Caki2 (cell line): ENCODE measurements at regions not wholly inside any gene's neighbourhood (a gene's known extent, or its start where the extent isn't known, plus 50 kb on each side); places are given as distances from the start of the nearest gene placed in this dataset.
"Not testable (repeated sequence)": the region's sequence is repeated elsewhere in the genome, so short reads cannot be mapped to it uniquely, and the experiment has no call there.

ENCODE experiments used
- DNase-seq: peaks from one replicate; pipeline ENCODE4 v3.0.0-alpha.2; 2015; ENCODE audit warnings: low read depth
- in situ Hi-C: cut with HindIII; loops from 2 replicates; pipeline ENCODE4 v1.10.0; 2016; ENCODE audit warnings: low sequenced_read_pairs, low pct_unique_long_range_greater_than_20kb, mixed read lengths

- no peak for DNase-seq
- in situ Hi-C loops, result no loop called here
These were observed 199.0 kb upstream of the FBXL4 start for GRCh38 chr6:99146711-99147110.

GRCh38 chr6:99145738-99146137 is 198.0 kb upstream of the FBXL4 start:
- DNase-seq, result no peak
- in situ Hi-C loops, result no loop called here

- no peak for DNase-seq
- in situ Hi-C loops, result no loop called here
These were observed 195.5 kb upstream of the FBXL4 start for GRCh38 chr6:99143108-99143861.

- in situ Hi-C loops, DNase-seq: not testable (repeated sequence)
These were observed 194.2 kb upstream of the FBXL4 start for GRCh38 chr6:99141906-99142305.

- in situ Hi-C loops, result no loop called here
- no peak for DNase-seq
These were observed 190.7 kb upstream of the FBXL4 start for GRCh38 chr6:99138445-99138844.

GRCh38 chr6:99137314-99137713 is 189.6 kb upstream of the FBXL4 start:
- in situ Hi-C loops, result no loop called here
- no peak for DNase-seq

GRCh38 chr6:99136488-99136887 is 188.7 kb upstream of the FBXL4 start:
- in situ Hi-C loops, result no loop called here
- DNase-seq, result no peak

- in situ Hi-C loops, result no loop called here
- DNase-seq, result no peak
These were observed 184.4 kb upstream of the FBXL4 start for GRCh38 chr6:99132026-99132635.

GRCh38 chr6:99130897-99131873 is 183.4 kb upstream of the FBXL4 start:
- no peak for DNase-seq
- in situ Hi-C loops, result no loop called here

GRCh38 chr6:99129835-99130234 is 182.1 kb upstream of the FBXL4 start:
- in situ Hi-C loops, result no loop called here
- no peak for DNase-seq

- DNase-seq, result no peak
- in situ Hi-C loops, result no loop called here
These were observed 174.0 kb upstream of the FBXL4 start for GRCh38 chr6:99121748-99122147.

GRCh38 chr6:99120641-99121040 is 172.9 kb upstream of the FBXL4 start:
- DNase-seq, result no peak
- in situ Hi-C loops, result no loop called here

- in situ Hi-C loops, result no loop called here
- peak; percentile 61 for DNase-seq
These were observed 171.6 kb upstream of the FBXL4 start for GRCh38 chr6:99119109-99120031.

- DNase-seq, result no peak
- in situ Hi-C loops, result no loop called here
These were observed 167.1 kb upstream of the FBXL4 start for GRCh38 chr6:99114769-99115406.

- DNase-seq, result no peak
- in situ Hi-C loops, result no loop called here
These were observed 163.8 kb upstream of the FBXL4 start for GRCh38 chr6:99111590-99111989.

- in situ Hi-C loops, result no loop called here
- DNase-seq, result no peak
These were observed 162.3 kb upstream of the FBXL4 start for GRCh38 chr6:99110029-99110428.

- in situ Hi-C loops, result no loop called here
These were observed 156.5 kb upstream of the FBXL4 start for GRCh38 chr6:99104218-99104617.

GRCh38 chr6:99099243-99099642 is 151.5 kb upstream of the FBXL4 start:
- DNase-seq, result no peak
- in situ Hi-C loops, result no loop called here

More at GRCh38 chr6:99104218-99104617, 156.5 kb upstream of the FBXL4 start:
- DNase-seq, result no peak
